ENCODE measurements at regions not wholly inside any gene's neighbourhood (a gene's known extent, or its start where the extent isn't known, plus 50 kb on each side); places are given as distances from the start of the nearest gene placed in this dataset.

DNA sequence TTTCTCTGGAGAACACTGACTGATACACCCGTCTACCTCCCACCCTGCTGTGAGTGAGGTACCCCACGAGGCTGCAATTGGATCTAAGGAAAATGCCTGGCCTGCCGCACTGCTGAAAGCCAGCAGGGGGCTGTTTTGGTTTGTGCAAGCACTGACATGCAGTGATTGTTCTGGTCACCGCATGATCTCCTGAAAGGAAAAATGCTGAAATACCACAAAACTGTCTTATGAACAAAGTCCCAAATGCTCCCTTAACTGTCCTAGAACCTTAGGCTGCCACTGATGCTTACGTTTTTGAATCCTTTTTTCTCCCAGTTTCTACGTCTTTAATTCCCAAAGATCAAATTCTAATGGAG is 132.7 kb downstream of the JCAD start:
- CTCF ChIA-PET, result no interaction called here

DNA sequence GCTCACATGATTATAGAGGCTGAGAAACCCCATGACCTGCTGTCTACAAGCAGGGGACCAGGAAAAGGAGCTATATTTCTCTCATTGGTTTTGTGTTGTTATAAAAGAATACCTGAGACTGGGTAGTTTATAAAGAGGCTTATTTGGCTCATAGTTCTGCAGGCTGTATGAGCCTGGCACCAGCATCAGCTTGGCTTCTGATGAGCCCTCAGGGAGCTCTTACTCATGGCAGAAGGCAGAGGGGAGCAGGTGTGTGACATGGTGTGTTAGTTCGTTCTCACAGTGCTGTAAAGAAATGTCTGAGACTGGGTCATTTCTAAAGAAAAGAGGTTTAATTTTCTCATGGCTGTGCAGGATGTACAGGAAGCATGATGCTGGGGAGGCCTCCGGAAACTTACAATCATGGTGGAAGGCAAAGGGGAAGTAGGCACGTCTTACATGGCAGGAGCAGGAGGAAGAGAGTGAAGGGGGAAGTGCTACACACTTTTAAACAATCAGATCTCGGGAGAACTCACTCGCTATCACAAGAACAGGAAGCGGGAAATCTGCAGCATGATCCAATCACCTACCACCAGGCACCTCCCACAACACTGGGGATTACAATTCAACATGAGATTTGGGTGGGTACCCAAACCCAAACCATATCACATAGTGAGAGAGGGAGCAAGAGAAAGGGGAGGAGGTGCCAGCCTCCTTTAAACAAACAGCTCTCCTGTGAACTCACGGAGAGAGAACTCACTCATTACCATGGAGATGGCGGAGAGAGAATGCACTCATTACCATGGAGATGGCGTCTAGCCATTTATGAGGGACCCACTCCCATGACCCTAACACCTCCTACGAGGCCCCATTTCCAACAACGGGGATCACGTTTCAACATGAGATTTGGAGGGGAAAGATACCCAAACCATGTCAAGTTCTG is 133.4 kb downstream of the JCAD start:
- peak; percentile 17 for DNase-seq (ENCODE audit: low spot score)
- CTCF ChIA-PET, result no interaction called here
- no peak overlapping the region for H3K27ac ChIP-seq (ENCODE audit: low read depth, low read length, poor library complexity, severe bottlenecking)
- H3K36me3 ChIP-seq (ENCODE audit: insufficient read depth, low read length, poor library complexity, severe bottlenecking), result no peaks in the 10 kb centered on the region
- no peaks in the 10 kb centered on the region for H3K9me3 ChIP-seq (ENCODE audit: low read depth, low read length, poor library complexity, severe bottlenecking)
- peaks cover 5% of the 10 kb centered on the region for H3K4me1 ChIP-seq (ENCODE audit: insufficient read depth, low read length, poor library complexity, severe bottlenecking)
- H3K4me3 ChIP-seq (ENCODE audit: low read depth, low read length, poor library complexity, severe bottlenecking), result no peak overlapping the region
- intact Hi-C loops (cut with micrococcal nuclease; ENCODE audit: unreplicated experiment), result no loop called here
- no peak for TF ChIP-seq EZH2 (IDR thresholded peaks at IDR 0.05; ENCODE audit: borderline replicate concordance, low read depth, low read length, poor library complexity, severe bottlenecking)
- TF ChIP-seq, protein P1, sequence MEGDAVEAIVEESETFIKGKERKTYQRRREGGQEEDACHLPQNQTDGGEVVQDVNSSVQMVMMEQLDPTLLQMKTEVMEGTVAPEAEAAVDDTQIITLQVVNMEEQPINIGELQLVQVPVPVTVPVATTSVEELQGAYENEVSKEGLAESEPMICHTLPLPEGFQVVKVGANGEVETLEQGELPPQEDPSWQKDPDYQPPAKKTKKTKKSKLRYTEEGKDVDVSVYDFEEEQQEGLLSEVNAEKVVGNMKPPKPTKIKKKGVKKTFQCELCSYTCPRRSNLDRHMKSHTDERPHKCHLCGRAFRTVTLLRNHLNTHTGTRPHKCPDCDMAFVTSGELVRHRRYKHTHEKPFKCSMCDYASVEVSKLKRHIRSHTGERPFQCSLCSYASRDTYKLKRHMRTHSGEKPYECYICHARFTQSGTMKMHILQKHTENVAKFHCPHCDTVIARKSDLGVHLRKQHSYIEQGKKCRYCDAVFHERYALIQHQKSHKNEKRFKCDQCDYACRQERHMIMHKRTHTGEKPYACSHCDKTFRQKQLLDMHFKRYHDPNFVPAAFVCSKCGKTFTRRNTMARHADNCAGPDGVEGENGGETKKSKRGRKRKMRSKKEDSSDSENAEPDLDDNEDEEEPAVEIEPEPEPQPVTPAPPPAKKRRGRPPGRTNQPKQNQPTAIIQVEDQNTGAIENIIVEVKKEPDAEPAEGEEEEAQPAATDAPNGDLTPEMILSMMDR (conservative IDR thresholded peaks at IDR 0.05; ENCODE audit: low read depth, low read length), result no peak
- BruUV-seq (replicated peaks), result no TSS peak
- no peaks in the 10 kb centered on the region for H3K27me3 ChIP-seq (replicated peaks; ENCODE audit: insufficient read depth, low read depth, low read length, poor library complexity)
- POLR2A ChIA-PET (ENCODE audit: low non-redundant PET), result no interaction called here

More for the DNA sequence above, 132.7 kb downstream of the JCAD start:
- no peaks in the 10 kb centered on the region for H3K9me3 ChIP-seq (ENCODE audit: low read depth, low read length, poor library complexity, severe bottlenecking)
- peak; percentile 64 for DNase-seq (ENCODE audit: low spot score)
- POLR2A ChIA-PET (ENCODE audit: low non-redundant PET), result no interaction called here
- intact Hi-C loops (cut with micrococcal nuclease; ENCODE audit: unreplicated experiment), result no loop called here
- H3K4me3 ChIP-seq (ENCODE audit: low read depth, low read length, poor library complexity, severe bottlenecking), result no peak overlapping the region
- TF ChIP-seq, protein P1 (conservative IDR thresholded peaks at IDR 0.05; ENCODE audit: low read depth, low read length), result peak; percentile 54
- TF ChIP-seq EZH2 (IDR thresholded peaks at IDR 0.05; ENCODE audit: borderline replicate concordance, low read depth, low read length, poor library complexity, severe bottlenecking), result no peak
- BruUV-seq (replicated peaks), result no TSS peak
- H3K27me3 ChIP-seq (replicated peaks; ENCODE audit: insufficient read depth, low read depth, low read length, poor library complexity), result no peaks in the 10 kb centered on the region
- H3K36me3 ChIP-seq (ENCODE audit: insufficient read depth, low read length, poor library complexity, severe bottlenecking), result no peaks in the 10 kb centered on the region
- H3K4me1 ChIP-seq (ENCODE audit: insufficient read depth, low read length, poor library complexity, severe bottlenecking), result peaks cover 5% of the 10 kb centered on the region
- no peak overlapping the region for H3K27ac ChIP-seq (ENCODE audit: low read depth, low read length, poor library complexity, severe bottlenecking)

DNA sequence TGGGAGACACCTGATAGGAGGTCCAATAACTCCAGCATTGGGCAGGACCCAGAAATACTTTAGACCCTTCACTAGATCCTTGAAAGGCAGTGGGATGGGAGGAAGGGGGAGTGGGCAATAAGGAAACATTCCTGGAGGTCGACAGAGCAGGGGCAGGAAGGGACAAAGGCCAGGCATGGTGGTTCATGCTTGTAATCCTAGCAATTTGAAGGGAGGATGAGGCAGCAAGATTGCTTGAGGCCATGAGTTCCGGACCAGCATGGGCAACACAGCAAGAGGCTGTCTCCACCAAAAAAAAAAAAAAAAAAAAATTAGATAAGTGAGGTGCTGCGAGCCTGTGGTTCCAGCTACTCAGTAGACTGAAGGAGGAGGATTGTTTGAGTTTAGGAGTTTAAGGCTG is 134.9 kb downstream of the JCAD start:
- POLR2A ChIA-PET (ENCODE audit: low non-redundant PET), result no interaction called here
- no TSS peak for BruUV-seq (replicated peaks)
- Histone ChIP-seq H3K4me1 (ENCODE audit: insufficient read depth, low read length, poor library complexity, severe bottlenecking) (peaks cover 5% of the 10 kb centered on the region), H3K9me3 (ENCODE audit: low read depth, low read length, poor library complexity, severe bottlenecking) (no peaks in the 10 kb centered on the region), H3K36me3 (ENCODE audit: insufficient read depth, low read length, poor library complexity, severe bottlenecking) (no peaks in the 10 kb centered on the region), H3K27me3 (replicated peaks; ENCODE audit: insufficient read depth, low read depth, low read length, poor library complexity) (no peaks in the 10 kb centered on the region), H3K27ac (ENCODE audit: low read depth, low read length, poor library complexity, severe bottlenecking) (no peak overlapping the region), H3K4me3 (ENCODE audit: low read depth, low read length, poor library complexity, severe bottlenecking) (no peak overlapping the region)
- DNase-seq (ENCODE audit: low spot score), result no peak
- CTCF ChIA-PET, result no interaction called here
- TF ChIP-seq EZH2 (IDR thresholded peaks at IDR 0.05; ENCODE audit: borderline replicate concordance, low read depth, low read length, poor library complexity, severe bottlenecking), result no peak
- TF ChIP-seq, protein P1 (conservative IDR thresholded peaks at IDR 0.05; ENCODE audit: low read depth, low read length), result no peak
- intact Hi-C loops (cut with micrococcal nuclease; ENCODE audit: unreplicated experiment), result no loop called here

Data from A673 (cell line).